ENCODE measurements at regions not wholly inside any gene's neighbourhood (a gene's known extent, or its start where the extent isn't known, plus 50 kb on each side); places are given as distances from the start of the nearest gene placed in this dataset.

- no peak for DNase-seq (ENCODE audit: low read depth in 4 of 4, low spot score in 1 of 4)
Observed at GRCh38 chr2:58666323-58666970, 425.3 kb upstream of the FANCL start.

GRCh38 chr2:58665154-58665553 lies 424.0 kb upstream of the FANCL start:
- no peak for DNase-seq (ENCODE audit: low read depth in 4 of 4, low spot score in 1 of 4)

GRCh38 chr2:58664523-58665151 lies 423.5 kb upstream of the FANCL start:
- DNase-seq (ENCODE audit: low read depth in 4 of 4, low spot score in 1 of 4), result no peak

DNA sequence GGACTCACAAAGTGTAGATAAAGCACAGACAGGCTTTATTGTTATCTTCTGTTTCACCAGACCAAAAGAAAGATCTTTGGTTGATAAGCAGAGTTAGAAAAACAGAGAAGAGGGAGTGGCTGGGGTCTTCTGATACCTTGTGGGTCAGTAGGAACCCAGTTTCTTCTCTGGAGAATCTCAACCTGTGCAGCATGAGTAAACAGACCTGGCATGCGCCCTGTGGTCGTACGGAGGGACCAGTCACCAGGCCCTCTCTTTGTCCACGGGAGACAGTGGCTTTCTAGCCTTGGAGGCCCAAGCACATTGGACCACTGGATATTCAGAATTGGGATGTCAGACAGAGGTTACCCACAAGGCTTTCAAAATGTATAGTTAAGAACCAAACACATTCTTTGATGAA lies 418.9 kb upstream of the FANCL start:
- no peak for DNase-seq (ENCODE audit: low read depth in 4 of 4, low spot score in 1 of 4)

- no peak for DNase-seq (ENCODE audit: low read depth in 4 of 4, low spot score in 1 of 4)
Observed at GRCh38 chr2:58655152-58655551, 414.0 kb upstream of the FANCL start.

DNA sequence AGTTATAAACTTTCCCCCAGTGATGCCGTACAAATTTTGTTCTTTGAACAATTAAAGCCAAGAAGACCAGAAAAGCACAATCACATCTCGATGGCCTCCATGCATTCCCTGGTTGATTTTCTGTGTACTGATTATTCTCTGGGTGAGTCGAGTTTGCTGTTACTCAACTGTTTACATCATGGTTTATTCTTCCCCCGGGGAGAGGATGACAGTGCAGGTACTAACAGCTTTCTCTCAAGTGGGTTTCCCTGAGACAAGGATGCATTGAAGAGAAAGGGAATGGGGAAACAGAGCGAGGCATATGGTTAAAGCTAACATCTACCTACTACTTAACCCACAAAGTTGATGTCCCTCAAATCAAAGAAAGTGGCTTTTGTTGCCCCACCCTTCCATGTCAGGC lies 410.8 kb upstream of the FANCL start:
- no peak for DNase-seq (ENCODE audit: low read depth in 4 of 4, low spot score in 1 of 4)

DNA sequence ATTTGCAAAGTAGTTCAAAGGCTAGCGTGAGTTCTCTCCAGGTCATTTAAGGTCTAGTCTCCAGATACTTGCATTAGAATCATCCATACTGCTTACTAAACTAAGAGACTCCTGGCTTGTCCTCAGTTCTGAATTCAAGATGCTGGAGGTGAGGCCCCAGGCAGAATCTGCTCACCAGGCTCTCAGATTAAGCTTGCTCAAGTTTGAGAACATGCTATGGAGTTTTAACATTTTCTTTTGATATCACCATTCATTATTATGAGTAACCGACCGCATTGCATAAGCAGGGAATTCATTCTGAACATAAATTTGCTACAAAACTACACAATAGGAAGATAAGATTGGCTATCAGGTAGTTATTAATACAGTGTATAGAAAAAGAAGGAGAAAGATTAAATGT lies 409.7 kb upstream of the FANCL start:
- DNase-seq (ENCODE audit: low read depth in 4 of 4, low spot score in 1 of 4), result no peak

- DNase-seq (ENCODE audit: low read depth in 4 of 4, low spot score in 1 of 4), result no peak
Observed at GRCh38 chr2:58649756-58650155, 408.6 kb upstream of the FANCL start.

DNA sequence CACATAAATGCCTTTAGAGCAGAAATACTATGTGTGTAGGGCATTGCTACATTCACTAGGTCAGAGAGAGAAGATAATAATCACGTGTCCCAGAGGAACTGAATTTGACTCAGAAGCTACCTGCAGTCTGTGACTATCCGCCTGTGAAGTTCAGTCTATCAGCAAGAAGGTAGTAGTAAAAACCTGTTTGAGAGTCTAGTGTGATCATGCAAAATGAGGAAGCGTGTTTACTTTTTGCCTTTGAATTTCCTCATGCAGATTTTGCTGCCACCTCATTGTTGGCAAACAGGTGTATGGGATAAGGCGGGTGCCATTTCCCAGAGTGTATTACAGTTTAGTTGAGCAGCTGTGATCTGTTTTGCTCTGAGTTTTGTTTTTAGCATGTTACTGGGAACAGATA lies 403.9 kb upstream of the FANCL start:
- no peak for DNase-seq (ENCODE audit: low read depth in 4 of 4, low spot score in 1 of 4)

DNA sequence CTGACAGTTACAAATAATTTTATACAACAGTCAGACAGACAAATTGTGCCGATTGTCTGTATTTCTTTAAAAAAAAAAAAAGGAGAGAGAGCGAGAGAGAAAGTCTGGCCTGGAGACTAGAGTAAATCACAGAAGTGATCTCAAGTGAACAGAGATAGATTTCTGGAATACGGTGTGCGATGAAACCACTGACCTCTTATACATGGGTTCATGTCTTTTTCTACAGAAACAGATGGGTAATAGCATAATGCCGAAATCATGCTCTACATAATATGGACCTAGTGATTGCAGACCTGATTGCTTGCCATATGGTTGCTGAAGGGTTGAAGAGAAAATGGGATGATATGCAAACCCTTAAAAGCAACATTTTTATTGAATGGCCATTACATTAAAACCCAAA lies 403.3 kb upstream of the FANCL start:
- no peak for DNase-seq (ENCODE audit: low read depth in 4 of 4, low spot score in 1 of 4)

- DNase-seq (ENCODE audit: low read depth in 4 of 4, low spot score in 1 of 4), result no peak
Observed at GRCh38 chr2:58641001-58641400, 399.9 kb upstream of the FANCL start.

GRCh38 chr2:58640042-58640441 lies 398.9 kb upstream of the FANCL start:
- DNase-seq (ENCODE audit: low read depth in 4 of 4, low spot score in 1 of 4), result no peak

- no peak for DNase-seq (ENCODE audit: low read depth in 4 of 4, low spot score in 1 of 4)
Observed at GRCh38 chr2:58638256-58638805, 397.2 kb upstream of the FANCL start.

GRCh38 chr2:58636872-58637271 lies 395.7 kb upstream of the FANCL start:
- DNase-seq (ENCODE audit: low read depth in 4 of 4, low spot score in 1 of 4), result no peak

DNA sequence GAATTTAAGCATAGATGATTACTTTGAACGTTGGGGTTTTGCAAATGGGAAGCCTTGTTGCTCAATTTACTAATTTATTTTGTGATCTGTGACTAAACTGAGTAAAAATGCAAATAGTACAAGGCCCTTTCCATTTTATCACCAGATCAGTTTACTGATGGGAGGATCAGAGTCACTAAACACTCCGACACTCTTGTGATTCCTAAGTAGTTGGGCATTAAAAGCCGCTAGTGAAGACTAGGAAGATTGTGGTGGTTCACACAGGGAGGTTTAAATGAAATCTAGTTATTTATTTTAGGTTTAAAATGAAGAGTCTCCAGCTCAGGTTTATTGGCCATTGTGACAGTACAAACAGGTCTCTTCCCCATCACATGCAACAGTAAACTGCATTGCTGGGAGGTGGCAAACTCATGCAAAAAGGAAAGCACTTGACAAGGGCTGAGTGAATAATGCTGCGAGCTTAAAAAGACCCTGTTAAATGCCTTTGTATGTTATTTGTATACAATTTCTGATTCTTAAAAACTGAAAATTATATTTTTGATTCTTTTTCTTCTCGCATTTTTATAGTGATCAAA lies 394.8 kb upstream of the FANCL start:
- no peak for DNase-seq (ENCODE audit: low read depth in 4 of 4, low spot score in 1 of 4)

- no peak for DNase-seq (ENCODE audit: low read depth in 4 of 4, low spot score in 1 of 4)
Observed at GRCh38 chr2:58634653-58635370, 393.7 kb upstream of the FANCL start.

DNA sequence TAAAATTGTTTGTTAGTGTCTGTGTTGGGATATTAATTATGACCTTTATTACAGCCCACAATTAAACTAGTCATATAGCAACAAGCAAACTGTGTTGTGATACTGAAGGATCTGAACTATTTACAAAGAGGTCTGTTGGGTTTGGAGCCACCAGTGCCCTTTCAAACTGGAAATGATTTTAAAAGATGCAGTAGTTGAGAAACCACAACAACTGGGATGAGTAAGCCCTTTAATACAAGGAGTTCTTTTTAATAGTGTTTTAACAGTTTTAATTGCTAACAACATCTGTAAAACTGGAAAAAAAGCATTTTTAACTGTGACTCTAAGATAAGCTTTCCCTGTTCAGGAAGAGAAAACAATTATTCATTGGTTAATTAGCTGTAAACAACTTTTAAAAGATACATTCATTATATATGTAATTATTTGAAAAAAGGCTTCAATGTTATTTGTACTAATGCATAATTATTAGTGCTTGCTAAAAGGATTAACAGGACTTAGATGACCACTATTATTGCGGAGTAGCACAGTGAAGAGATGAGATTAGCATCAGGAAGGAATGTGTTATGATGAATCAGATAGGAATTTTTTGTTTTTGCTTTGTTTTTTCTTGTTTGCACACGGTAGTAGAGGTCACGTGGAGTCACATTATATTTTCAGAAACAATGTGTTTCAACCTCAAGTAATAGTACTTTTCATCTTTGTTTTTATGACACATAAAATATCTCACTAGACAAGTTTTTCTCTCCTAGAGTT lies 392.7 kb upstream of the FANCL start:
- no peak for DNase-seq (ENCODE audit: low read depth in 4 of 4, low spot score in 1 of 4)

GRCh38 chr2:58631986-58632385 lies 390.9 kb upstream of the FANCL start:
- no peak for DNase-seq (ENCODE audit: low read depth in 4 of 4, low spot score in 1 of 4)

DNA sequence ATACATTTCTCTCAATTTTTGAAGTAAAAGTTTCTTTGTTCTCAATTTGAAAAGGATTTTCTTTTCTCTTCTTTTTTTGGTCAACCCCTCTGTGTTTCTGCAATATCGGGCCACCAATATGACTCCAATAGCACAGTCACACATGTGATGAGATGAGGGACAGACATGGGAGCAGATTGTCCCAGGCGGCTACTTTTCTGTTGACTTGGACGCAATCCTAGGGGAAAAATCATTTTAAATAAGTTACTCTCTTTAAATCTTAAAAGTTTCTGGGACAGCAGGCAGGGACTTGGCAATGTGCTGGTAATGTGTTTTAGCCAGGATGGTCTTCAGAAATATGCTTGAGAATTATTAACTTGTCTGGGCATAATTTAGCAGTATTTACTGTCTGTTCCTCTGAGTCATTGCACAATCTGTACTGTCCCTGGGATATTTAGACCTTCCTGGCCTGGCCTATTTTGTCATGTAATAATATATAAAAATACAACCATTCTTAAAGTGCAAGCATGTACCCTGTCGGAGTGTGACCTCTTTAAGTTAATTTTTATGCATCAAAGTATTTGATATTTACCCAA lies 388.5 kb upstream of the FANCL start:
- DNase-seq (ENCODE audit: low read depth in 4 of 4, low spot score in 1 of 4), result no peak

DNA sequence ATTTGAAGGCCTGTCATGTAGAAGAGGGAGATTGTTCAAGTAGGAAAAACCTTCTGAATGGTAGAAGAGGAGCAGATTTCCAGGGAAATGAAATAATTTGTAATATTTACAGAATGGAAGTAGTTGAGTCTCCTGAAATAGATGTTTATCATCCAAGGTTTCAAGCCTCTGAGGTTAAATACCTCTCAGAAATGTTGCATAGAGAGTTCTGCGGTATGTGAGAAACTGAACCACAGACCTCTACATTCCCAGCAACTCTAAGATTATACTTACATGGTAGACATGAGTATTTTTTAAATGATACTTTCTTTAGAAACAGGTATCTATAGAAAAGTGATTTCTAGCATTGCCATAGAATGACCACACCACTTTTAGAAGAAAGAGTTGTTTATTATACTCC lies 379.8 kb upstream of the FANCL start:
- no peak for DNase-seq (ENCODE audit: low read depth in 4 of 4, low spot score in 1 of 4)

DNA sequence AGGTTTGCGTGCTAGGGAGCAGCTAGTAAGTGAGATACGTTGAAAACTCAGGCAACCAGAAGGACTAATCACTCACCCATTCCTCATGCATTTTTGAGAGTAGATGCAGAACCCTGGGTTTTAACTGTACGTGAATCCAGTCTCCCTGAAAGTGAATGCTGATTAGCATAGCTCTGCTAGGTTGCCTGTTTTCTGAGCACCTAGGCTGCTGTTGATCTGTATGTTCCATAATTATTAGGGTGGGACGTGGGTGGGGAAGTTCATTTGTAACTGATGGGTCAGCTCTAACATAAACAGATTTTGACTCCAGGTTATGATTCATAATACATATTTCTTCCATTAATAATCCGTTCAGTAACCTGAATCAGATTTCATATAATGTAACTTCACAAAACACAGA lies 379.0 kb upstream of the FANCL start:
- DNase-seq (ENCODE audit: low read depth in 4 of 4, low spot score in 1 of 4), result no peak

Measured in stimulated activated CD4-positive, alpha-beta T cell treated with anti-CD3 and anti-CD28 coated beads, Interleukin-1b, Interleukin-23, amount 100 ng/mL, for 24 hours (primary cell).